GM12878 (cell line): ENCODE measurements at regions not wholly inside any gene's neighbourhood (a gene's known extent, or its start where the extent isn't known, plus 50 kb on each side); places are given as distances from the start of the nearest gene placed in this dataset.

Experiments
- ATAC-seq: fragments of 200-7000 bp; cut with Tn5 transposase; 3 replicates; pipeline ENCODE4 v1.9.1; 2020; ENCODE audit warnings: mild to moderate bottlenecking, moderate library complexity
- BruUV-seq: library from RNA; stranded (reverse); fragments of 400-500 nt; replicated peaks from 2 replicates; lab custom pipeline; 2021; lab: Mats Ljungman, UMichigan
- CTCF ChIA-PET: fragments of 300-600 bp; sonication (Branson Sonifier 250); formaldehyde crosslinking; extraction: SDS; loops from one replicate; lab custom pipeline; 2021; ENCODE audit warnings: inconsistent platforms; lab: Yijun Ruan, JAX
- POLR2A ChIA-PET: fragments of 350-600 bp; formaldehyde crosslinking; extraction: SDS; loops from one replicate; lab custom pipeline; 2021; ENCODE audit warnings: inconsistent platforms; lab: Charles Lee
- RAD21 ChIA-PET: fragments of 300-600 bp; sonication (Branson Sonifier 250); formaldehyde crosslinking; loops from one replicate; lab custom pipeline; 2023; ENCODE audit warnings: antibody characterized with exemption; ENCODE audit not compliant: unreplicated experiment; lab: Charles Lee
- SMC1A ChIA-PET: fragments of 300-600 bp; sonication (Branson Sonifier 250); formaldehyde crosslinking; loops from one replicate; lab custom pipeline; 2023; ENCODE audit not compliant: unreplicated experiment, uncharacterized antibody; lab: Charles Lee
- DNase-seq: peaks from one replicate; pipeline ENCODE4 v3.0.0-alpha.2; 2011; ENCODE audit warnings: low read depth, low spot score
- FAIRE-seq: peaks from 3 replicates; lab custom pipeline; 2011; peaks lifted over from hg19 to GRCh38; lab: Jason Lieb, UNC
- H2AFZ ChIP-seq: 2 replicates; pipeline ENCODE4 v1.6.0; 2011; ENCODE audit warnings: low read depth, low read length, control low read depth; ENCODE audit not compliant: control insufficient read depth
- H3K27ac ChIP-seq: 2 replicates; pipeline ENCODE4 v1.5.1; 2011; ENCODE audit warnings: control low read depth; ENCODE audit not compliant: control insufficient read depth, insufficient read depth
- H3K27me3 ChIP-seq, 2 experiments: replicated peaks in 1 of 2; 2 replicates each; pipeline versions ENCODE4 v1.6.0 to v1.6.1; 2011; ENCODE audit warnings: low read length in 1 of 2; ENCODE audit not compliant: control insufficient read depth in 2 of 2, insufficient read depth in 2 of 2
- H3K36me3 ChIP-seq, 2 experiments: 2 replicates each; pipeline ENCODE4 v1.5.1; 2011; ENCODE audit warnings: low read length in 1 of 2; ENCODE audit not compliant: control insufficient read depth in 2 of 2, insufficient read depth in 2 of 2
- H3K4me1 ChIP-seq: 2 replicates; pipeline ENCODE4 v1.6.1; 2011; ENCODE audit warnings: mild to moderate bottlenecking, low read length, moderate library complexity, mixed read lengths; ENCODE audit not compliant: control insufficient read depth, insufficient read depth
- H3K4me2 ChIP-seq: 2 replicates; pipeline ENCODE4 v1.6.0; 2011; ENCODE audit warnings: control low read depth; ENCODE audit not compliant: control insufficient read depth, insufficient read depth
- H3K4me3 ChIP-seq: fragments of 200-600 bp; sonication (generic); 2 replicates; pipeline ENCODE4 v1.5.1; 2016
- H3K79me2 ChIP-seq: 2 replicates; pipeline ENCODE4 v1.6.0; 2011; ENCODE audit warnings: low read length; ENCODE audit not compliant: control insufficient read depth, insufficient read depth
- H3K9ac ChIP-seq: 2 replicates; pipeline ENCODE4 v1.8.0; 2011; ENCODE audit warnings: low read length, control low read depth, mixed read lengths; ENCODE audit not compliant: control insufficient read depth, insufficient read depth
- H3K9me3 ChIP-seq: replicated peaks from 3 replicates; pipeline ENCODE4 v1.5.1; 2011; ENCODE audit warnings: mild to moderate bottlenecking, low read length; ENCODE audit not compliant: control insufficient read depth, insufficient read depth
- H4K20me1 ChIP-seq: 2 replicates; pipeline ENCODE4 v1.6.0; 2011; ENCODE audit not compliant: control insufficient read depth, insufficient read depth
- ASH2L ChIP-seq: fragments of 300-600, 200-600 bp; sonication (generic); IDR thresholded peaks from 2 replicates; pipeline ENCODE4 v1.6.1; 2017; ENCODE audit warnings: low read depth, mild to moderate bottlenecking, borderline replicate concordance
- CHD1 ChIP-seq: IDR thresholded peaks from 2 replicates; pipeline ENCODE4 v1.6.1; 2012; ENCODE audit warnings: low read depth, low read length, improper control_type of control experiment
- DPF2 ChIP-seq: fragments of 450-650 bp; IDR thresholded peaks from 2 replicates; pipeline ENCODE4 v1.6.1; 2017; ENCODE audit warnings: mild to moderate bottlenecking
- ELK1 ChIP-seq: IDR thresholded peaks from 2 replicates; pipeline ENCODE4 v1.6.1; 2012; ENCODE audit warnings: low read depth, low read length, improper control_type of control experiment
- ESRRA ChIP-seq: IDR thresholded peaks from 2 replicates; pipeline ENCODE4 v1.6.1; 2012; ENCODE audit warnings: mild to moderate bottlenecking, low read length, improper control_type of control experiment
- GABPA ChIP-seq: IDR thresholded peaks from 2 replicates; pipeline ENCODE4 v1.6.1; 2014; ENCODE audit warnings: antibody characterized with exemption, low read depth, mild to moderate bottlenecking, inconsistent platforms
- HCFC1 ChIP-seq: fragments of 150-350 bp; IDR thresholded peaks from 2 replicates; pipeline ENCODE4 v1.6.1; 2014; ENCODE audit warnings: low read length
- IKZF1 ChIP-seq: fragments of 450-650 bp; conservative IDR thresholded peaks from 2 replicates; pipeline ENCODE4 v1.6.1; 2017; ENCODE audit warnings: antibody characterized with exemption, mild to moderate bottlenecking
- IRF3 ChIP-seq: fragments of 450-650 bp; IDR thresholded peaks from 2 replicates; pipeline ENCODE4 v1.6.1; 2014; ENCODE audit warnings: mild to moderate bottlenecking
- MEF2A ChIP-seq: IDR thresholded peaks from 2 replicates; pipeline ENCODE4 v1.6.1; 2011; ENCODE audit warnings: low read depth, mild to moderate bottlenecking, low read length, moderate library complexity; ENCODE audit not compliant: insufficient read depth
- NR2F1 ChIP-seq: fragments of 450-650 bp; conservative IDR thresholded peaks from 2 replicates; pipeline ENCODE4 v1.6.1; 2017; ENCODE audit warnings: mild to moderate bottlenecking
- PAX5 ChIP-seq: IDR thresholded peaks from 2 replicates; pipeline ENCODE4 v1.6.1; 2011; ENCODE audit warnings: low read depth, low read length, borderline replicate concordance
- SREBF1 ChIP-seq: IDR thresholded peaks from 2 replicates; pipeline ENCODE4 v1.6.1; 2012; ENCODE audit warnings: mild to moderate bottlenecking, low read length
- SRF ChIP-seq, 2 experiments: IDR thresholded peaks; 2 replicates each; pipeline ENCODE4 v1.6.1; 2011; ENCODE audit warnings: low read depth in 2 of 2, low read length in 2 of 2, mild to moderate bottlenecking in 1 of 2, moderate library complexity in 1 of 2
- SUPT20H ChIP-seq: IDR thresholded peaks from 2 replicates; pipeline ENCODE4 v1.6.1; 2011; ENCODE audit warnings: low read depth, mild to moderate bottlenecking, low read length, moderate library complexity, borderline replicate concordance; ENCODE audit not compliant: control insufficient read depth
- SUZ12 ChIP-seq: fragments of 200-600 bp; sonication (generic); IDR thresholded peaks from one replicate; pipeline ENCODE4 v1.6.1; 2018; ENCODE audit warnings: antibody characterized with exemption, mild to moderate bottlenecking; ENCODE audit not compliant: unreplicated experiment
- TCF3 ChIP-seq: IDR thresholded peaks from 2 replicates; pipeline ENCODE4 v1.6.1; 2012; ENCODE audit warnings: low read depth, mild to moderate bottlenecking, low read length, borderline replicate concordance; ENCODE audit not compliant: insufficient read depth
- WGBS: methylation state at CpG from one replicate; pipeline ENCODE4 v1.1.6; 2016; ENCODE audit warnings: low lambda C conversion rate; ENCODE audit not compliant: insufficient replicate concordance, insufficient coverage; ENCODE audit errors: missing lambda C conversion rate; 5-methylcytosine and 5-hydroxymethylcytosine counted together
- in situ Hi-C: fragments of 300-500 bp; cut with MboI; formaldehyde crosslinking; loops from 9 replicates; pipeline ENCODE4 v1.14.3; 2018; ENCODE audit warnings: mixed read lengths
- intact Hi-C: fragments of 100-400 bp; cut with micrococcal nuclease; formaldehyde crosslinking; loops from one replicate; pipeline ENCODE4 v1.14.2; 2022; ENCODE audit not compliant: unreplicated experiment
- TF ChIP-seq, protein P1 (sequence below): fragments of 150-350 bp; IDR thresholded peaks from 2 replicates; pipeline ENCODE4 v1.6.1; 2014; ENCODE audit warnings: mild to moderate bottlenecking, low read depth, low read length

DNA sequence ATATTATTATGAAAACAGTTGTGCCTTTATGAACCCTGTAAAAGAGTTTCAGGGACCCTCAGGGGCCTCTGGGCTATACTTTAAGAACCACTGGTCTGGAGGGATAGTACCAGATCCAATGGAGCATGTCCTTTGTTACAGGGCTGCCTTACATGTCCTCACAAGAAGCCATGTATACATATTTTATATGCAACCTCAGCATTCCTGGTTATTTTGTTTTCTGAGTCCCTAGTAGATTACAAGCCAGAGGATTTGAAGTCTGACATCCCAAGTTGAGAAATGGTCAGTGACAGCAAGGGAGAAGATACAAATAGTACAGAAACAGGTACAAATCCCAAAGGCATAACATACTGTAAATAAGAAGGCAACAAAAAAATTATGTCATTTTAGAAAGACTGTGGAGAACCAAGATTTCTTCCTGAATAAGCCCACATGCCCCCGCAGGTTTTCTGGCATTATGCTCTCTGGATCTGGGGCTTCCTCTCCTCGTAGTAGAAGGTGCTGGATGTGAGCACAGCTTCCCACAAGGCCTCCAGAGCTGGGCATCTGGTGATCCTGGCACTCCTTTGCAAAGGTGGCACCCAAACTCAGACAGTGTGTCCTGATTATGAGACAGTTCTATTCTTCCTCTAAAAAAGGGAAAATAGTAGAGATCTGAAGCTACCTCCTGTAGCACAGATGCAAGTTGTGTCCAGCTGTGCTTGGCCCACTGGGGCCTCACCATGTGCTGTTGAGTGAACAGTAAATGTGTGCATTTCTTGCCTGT is 114.0 kb downstream of the NR1D2 start (continued):
- TF ChIP-seq SUPT20H (no peak), NR2F1 (no peak), MEF2A (no peak), SUZ12 (no peak), PAX5 (no peak), TCF3 (no peak)

- ChIA-PET SMC1A (interaction anchor here (1.2 kb wide), 1 partner anchor 29 kb away, joined by 3 read pairs; no protein-coding TSS in a partner anchor), RAD21 (no interaction called here), CTCF (interaction anchor here (0.6 to 1.0 kb wide), 2 partner anchors 62 to 120 kb away, joined by 3 read pairs; no protein-coding TSS in a partner anchor), POLR2A (no interaction called here)
- ATAC-seq (no peak), FAIRE-seq (no peak), DNase-seq (no peak)
- no peak overlapping the region for H3K9ac ChIP-seq
- no peak overlapping the region for H3K4me2 ChIP-seq
- H4K20me1 ChIP-seq = no peaks in the 10 kb centered on the region
- H3K4me1 ChIP-seq = no peaks in the 10 kb centered on the region
- BruUV-seq = no TSS peak
- no peaks in the 10 kb centered on the region for H3K9me3 ChIP-seq
- in situ Hi-C loops (no loop called here), intact Hi-C loops (no loop called here)
- H3K27ac ChIP-seq = no peak overlapping the region
- H3K4me3 ChIP-seq = no peak overlapping the region
- no peaks in the 10 kb centered on the region for H3K36me3 ChIP-seq
- H3K27me3 ChIP-seq = no peaks in the 10 kb centered on the region; a peak in 1 of 4 replicates
- H3K79me2 ChIP-seq = no peaks in the 10 kb centered on the region
- no peak overlapping the region for H2AFZ ChIP-seq
- WGBS = 44% methylated on average over 3 of the region's 3 CpGs
- TF ChIP-seq ASH2L = no peak
- no peak for TF ChIP-seq IRF3
- TF ChIP-seq, protein P1, sequence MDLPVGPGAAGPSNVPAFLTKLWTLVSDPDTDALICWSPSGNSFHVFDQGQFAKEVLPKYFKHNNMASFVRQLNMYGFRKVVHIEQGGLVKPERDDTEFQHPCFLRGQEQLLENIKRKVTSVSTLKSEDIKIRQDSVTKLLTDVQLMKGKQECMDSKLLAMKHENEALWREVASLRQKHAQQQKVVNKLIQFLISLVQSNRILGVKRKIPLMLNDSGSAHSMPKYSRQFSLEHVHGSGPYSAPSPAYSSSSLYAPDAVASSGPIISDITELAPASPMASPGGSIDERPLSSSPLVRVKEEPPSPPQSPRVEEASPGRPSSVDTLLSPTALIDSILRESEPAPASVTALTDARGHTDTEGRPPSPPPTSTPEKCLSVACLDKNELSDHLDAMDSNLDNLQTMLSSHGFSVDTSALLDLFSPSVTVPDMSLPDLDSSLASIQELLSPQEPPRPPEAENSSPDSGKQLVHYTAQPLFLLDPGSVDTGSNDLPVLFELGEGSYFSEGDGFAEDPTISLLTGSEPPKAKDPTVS = no peak
- no peak for TF ChIP-seq ELK1
- TF ChIP-seq IKZF1 = no peak
- TF ChIP-seq GABPA = no peak
- no peak for TF ChIP-seq HCFC1
- TF ChIP-seq ESRRA = no peak
- no peak for TF ChIP-seq CHD1
- TF ChIP-seq SRF (IDR thresholded peaks at IDR 0.05; ENCODE audit: low read depth in 2 of 2, low read length in 2 of 2) = no peak
- TF ChIP-seq DPF2 = no peak
- no peak for TF ChIP-seq MEF2A
- no peak for TF ChIP-seq SREBF1
These were observed 115.0 kb downstream of the NR1D2 start for GRCh38 chr3:24060055-24060454.
